Inflammatory macrophage (primary cell): ENCODE measurements at regions not wholly inside any gene's neighbourhood (a gene's known extent, or its start where the extent isn't known, plus 50 kb on each side); places are given as distances from the start of the nearest gene placed in this dataset.
A peak's percentile ranks its signal among the peaks of the same experiment; 100 is the strongest.

ENCODE experiments used
- DNase-seq, 2 donors: peaks; one replicate each; pipeline ENCODE4 v3.0.0-alpha.2; 2020 to 2022

DNA sequence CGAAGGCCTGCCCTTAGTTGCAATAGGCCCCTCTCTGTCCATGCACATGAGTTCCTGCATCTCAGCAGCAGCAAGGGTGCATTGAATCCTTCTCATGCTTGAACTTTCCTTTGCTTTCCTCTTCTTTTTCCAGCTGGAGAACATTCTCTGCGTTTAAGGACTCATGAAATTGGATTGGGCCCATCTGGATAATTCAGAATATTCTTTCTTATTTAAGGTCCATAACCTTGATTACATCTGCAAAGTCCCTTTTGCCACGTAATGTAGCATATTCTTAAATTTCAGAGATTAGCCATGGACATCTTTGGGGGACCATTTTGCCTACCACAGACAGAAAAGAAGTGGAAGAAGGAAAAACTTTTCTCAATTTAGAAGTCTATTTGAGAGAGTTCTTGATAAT, 159.7 kb upstream of the C21orf91 start:
- DNase-seq = no peak

DNA sequence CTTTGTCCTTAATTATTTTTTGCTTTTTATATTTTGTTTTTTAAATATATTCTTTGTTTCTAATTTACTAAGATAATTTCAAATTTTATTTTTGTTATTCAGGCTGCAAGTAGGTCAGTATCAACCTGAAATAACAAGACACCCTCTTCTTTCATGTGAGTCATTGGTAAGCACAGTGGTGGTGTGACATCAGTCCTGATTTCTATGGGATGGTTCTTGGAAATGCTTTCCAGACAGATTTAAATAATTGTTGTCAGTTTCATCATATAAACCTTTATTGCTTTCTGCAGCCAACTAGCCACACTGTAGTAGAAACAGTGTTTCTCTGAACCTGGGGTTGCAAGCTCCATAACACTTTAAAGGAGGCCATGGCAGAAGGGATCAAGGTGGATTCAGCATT, 157.5 kb upstream of the C21orf91 start:
- no peak for DNase-seq

DNA sequence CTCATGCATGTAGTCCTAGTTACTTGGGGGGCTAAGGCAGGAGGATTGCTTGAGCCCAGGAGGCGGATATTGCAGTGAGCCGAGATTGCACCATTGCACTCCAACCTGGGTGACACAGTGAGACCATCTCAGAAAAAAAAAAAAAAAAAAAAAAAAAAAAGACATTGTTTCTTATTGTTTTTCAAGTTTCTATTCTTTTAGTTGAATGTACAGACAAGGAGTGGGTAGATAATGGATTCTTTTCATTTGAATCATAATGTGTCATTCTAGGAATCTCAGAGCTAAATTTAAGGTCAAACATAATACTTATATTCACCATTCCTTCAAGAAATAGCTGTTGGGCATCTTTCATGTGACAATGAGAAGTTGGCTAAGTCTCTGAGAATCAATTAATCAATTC, 157.0 kb upstream of the C21orf91 start:
- DNase-seq = no peak

DNA sequence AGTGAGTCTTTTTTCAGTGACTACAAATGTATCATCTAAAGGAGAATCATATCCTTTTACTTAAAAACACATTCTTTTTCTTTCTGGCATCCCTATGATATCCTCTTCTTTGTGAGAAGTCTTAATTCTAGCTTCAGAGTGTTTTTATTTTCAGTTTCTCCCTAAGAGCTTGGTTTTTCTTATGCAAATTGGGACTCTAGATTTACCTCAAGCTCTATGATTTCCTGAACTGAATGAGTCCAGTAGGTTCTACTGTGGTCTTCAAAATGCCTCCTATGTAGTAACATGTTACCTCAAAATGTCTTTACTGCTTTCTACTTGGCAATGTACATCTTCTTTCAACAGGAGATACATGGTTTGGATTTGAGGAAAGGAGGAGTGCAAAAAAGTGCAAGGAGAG, 148.2 kb upstream of the C21orf91 start:
- DNase-seq = no peak

DNA sequence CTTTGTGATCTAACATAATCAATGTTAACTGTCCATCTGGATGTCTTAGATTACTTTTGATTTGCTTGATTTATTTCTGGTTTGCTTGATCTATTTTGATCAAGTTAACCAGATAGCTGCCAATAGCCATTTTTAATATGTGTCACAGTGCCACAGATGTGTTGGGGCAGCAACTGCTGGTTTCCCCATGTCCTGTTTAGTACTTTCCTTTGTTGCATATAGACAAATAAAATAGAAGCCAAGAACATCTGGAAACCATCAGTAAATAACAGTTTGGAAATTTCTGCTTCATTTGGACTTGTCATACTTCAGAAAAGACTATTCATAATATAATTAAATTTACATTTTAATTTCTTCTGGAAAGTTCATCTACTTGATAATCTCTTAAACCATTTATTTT, 145.6 kb upstream of the C21orf91 start:
- DNase-seq = no peak

DNA sequence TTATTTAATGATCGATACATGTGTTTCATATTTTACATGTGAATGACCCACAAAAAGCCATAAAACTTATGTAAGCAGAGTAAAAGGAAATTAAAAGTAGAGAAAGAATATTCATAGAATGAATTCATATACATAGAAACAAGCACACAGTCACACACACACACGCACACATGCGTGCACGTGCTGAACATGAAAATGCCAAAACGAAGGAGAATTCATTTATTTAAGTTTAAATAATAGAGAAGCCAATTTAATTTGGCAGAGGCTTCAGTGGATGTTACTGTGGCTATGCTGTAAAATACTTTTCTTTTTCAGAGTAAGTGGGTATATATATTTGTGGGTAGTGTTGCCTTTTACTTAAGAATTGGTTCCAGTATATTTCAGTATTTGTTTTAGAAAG, 145.0 kb upstream of the C21orf91 start:
- no peak for DNase-seq

- DNase-seq = no peak
These were observed 131.4 kb upstream of the C21orf91 start for GRCh38 chr21:17950591-17950990.

GRCh38 chr21:17949421-17949820, 130.3 kb upstream of the C21orf91 start:
- DNase-seq = no peak

DNA sequence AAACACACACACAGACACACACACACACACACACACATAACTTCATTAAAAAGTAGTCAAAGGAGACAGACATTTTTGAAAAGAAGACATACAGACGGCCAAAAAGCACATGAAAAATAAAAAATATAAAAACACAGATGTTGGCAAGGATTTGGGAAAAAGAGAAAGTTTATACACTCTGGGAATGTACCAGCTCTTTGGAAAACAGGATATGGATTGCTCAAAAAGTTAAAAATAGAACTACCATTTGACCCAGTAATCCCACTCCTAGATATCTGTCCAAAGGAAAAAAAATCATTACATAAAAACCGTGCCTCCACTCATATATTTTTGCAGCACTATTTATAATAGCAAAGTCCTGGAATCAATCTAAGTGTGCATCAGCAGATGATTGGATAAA, 128.4 kb upstream of the C21orf91 start:
- no peak for DNase-seq

GRCh38 chr21:17931080-17931479, 111.9 kb upstream of the C21orf91 start:
- DNase-seq = no peak

- DNase-seq = no peak
These were observed 110.9 kb upstream of the C21orf91 start for GRCh38 chr21:17930093-17930492.

DNA sequence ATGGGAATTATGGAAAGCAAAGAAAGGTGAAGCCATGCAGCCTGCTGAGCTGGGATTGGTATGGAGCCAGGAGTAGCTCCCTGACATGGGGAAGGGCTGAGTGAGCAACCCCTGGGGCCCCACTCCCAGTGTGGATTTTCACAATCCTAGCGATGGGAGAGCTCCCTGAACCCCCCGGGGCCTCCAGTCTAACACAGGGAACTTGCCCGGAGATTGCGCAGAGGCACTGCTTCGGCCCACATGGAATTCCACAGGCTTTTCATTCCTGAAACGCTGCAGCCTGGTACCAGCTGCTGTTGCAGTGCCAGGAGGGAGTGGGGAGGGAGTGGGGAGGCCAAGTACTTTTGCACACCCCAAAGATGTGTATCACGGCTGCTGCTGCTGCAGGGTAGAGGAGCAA, 110.4 kb upstream of the C21orf91 start:
- DNase-seq = no peak

DNA sequence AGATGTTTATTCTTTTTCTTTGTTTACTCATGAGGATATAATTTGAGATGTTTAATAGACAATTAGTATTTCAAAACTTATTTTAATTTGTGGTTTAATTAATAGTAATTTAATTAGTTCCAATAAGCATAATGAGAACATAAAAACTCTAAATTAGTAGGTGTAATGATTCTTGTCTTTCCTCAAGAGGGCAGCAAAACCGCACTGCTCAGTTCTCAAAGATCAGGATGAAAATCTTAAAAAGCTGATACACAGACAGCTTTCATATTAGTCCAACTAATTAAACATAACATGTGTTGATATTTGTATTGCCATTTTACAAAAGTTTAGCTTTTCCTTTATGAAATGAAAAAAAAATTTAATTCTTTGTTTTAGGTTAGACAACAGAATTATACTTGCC, 106.7 kb upstream of the C21orf91 start:
- peak in 1 of 2 donors; percentile 1 for DNase-seq

DNA sequence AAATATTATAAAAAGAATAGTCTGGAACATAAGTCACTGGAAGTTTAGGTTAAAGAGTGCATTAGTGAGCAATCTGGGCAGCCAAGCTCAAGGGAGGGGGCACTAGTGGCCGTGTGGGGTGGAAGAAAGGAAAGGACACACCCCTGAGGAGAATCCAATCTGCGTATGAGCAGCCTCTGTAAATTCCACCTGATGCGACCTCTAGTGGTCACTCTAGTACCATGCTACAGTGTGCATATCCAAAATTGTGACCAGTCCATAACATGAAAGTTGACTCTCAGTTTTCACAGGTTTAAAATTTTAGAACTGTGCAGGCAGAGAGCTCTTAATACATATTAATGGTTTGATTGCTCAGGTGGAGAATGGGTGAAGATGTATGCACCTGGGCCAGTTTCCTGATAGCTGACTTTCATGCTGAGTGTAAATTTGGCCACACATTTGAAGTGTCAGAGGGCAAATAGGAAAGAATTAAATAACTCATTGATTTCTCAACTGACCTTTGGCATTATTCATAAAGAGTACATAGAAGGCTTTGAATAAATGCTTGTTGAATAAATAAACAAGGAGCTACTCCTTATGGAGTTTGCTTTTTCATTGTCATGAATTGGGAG, 105.9 kb upstream of the C21orf91 start:
- DNase-seq = peak; percentile 36 to 56

DNA sequence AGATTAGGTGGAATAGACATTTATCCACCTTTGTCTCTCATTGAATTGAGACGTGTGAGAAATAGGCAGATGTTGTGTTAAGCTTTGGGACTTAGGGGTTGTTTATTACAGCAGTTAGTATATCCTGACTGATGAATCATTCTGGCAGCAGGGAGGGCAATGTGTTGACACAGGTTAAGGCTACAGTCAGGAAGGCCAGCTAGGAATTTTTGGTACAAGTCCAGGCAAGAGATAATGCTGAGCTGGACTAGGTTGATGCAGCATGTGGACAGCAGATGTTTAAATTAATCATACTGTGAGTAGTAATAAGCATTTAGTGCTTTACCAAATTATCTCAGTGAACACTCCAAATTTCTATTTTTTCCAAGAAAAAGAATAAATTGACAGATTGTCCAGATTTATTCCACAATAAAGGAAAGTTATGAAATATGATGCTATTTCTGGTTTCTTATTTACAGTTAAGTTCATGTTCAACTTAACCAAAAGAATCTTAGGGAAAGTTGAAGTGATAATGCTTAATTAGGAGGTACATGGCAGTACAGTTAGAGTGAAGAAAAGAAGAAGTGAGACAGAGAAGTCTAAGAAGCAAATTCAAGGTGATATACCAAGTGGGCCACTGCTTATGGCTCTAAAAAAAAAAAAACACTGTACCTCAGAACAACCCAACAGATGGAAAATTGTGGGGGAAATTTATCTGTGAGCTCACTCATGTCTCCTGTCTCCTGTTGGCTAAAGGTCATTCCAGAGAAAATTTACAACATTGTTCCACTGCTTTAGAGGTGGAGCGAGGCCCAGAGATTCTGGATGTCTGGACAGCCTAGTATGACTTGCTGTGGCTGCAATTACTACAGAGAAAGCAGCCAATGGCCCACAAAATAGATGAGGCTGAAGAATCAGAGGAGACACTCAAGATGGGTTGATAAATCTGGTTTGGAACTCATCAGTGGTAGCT, 102.7 kb upstream of the C21orf91 start:
- no peak for DNase-seq

DNA sequence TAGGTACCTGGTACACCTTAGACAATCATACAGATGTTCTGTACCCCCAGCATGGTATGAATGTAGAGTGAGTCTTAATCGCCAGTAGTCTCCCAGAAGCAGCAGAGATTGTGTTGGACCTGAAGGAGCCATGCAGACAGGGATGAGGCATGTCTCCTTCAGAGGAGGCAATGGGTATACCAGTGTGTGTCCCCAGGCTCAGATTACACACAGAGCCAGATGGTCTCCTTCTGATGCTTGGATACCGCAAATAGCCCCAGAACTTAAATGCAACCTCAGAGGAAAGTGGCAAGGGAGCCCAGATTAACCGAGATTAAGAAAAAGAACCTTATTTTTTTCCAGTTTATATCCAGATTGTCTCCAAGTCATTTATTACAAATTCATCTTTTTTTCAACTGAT, 96.8 kb upstream of the C21orf91 start:
- DNase-seq = no peak

DNA sequence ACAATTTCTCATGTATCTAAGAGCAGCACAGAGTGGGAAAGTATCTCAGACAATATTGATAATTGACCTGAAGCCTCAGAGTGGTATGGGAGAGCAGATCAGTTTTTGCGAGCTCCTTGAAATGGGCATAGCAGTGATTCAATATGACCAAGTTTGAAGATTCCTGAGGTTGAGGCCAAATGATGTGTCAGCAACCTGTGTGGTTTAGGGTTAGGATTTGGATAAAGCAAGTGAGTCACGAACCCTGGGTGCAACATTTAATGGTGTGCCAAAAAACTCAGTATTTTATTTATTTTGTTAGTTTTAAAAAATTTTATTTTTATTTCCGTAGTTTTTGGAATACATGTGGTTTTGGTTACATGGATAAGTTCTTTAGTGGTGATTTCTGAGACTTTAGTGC, 92.5 kb upstream of the C21orf91 start:
- no peak for DNase-seq

GRCh38 chr21:17903929-17904639, 84.9 kb upstream of the C21orf91 start:
- DNase-seq = no peak

DNA sequence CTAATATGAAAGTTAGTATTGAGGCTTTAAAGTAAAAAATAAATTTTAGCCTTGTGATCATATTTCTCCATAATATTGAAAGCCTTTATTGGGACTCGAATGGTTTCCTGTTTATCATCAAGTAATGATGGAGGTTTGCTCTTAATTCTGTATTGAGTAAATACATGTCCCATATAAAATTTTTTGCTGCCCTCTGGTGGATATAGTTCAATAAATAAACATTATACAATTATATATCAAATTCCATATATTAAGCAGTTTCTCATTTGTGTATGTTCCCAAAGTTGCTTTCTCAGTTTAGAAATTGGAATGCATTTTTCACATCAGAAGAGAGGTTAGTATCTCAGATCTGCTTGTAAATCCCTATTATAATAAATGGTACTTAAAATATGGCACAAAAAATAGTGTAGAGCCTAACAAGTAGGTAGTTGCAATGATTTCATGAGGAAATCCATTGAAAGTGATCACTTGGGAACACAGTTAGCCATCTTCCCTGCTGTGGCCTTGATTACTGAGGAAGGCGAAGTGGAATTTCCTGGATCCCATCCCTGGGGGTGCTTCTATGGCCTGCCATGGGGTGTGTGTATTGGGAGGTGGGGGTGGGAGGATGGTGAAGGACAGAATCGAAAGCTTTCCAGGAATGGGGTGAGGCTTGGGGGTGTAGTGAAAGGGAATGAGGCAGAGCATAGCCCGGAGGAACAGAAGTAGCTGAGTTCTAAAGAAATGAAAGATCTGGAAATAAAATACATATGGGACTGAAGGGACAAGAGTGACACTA, 84.1 kb upstream of the C21orf91 start:
- DNase-seq = peak in 1 of 2 donors; percentile 62

GRCh38 chr21:17901458-17902079, 82.4 kb upstream of the C21orf91 start:
- DNase-seq = no peak

- DNase-seq = no peak
These were observed 81.8 kb upstream of the C21orf91 start for GRCh38 chr21:17900990-17901385.

DNA sequence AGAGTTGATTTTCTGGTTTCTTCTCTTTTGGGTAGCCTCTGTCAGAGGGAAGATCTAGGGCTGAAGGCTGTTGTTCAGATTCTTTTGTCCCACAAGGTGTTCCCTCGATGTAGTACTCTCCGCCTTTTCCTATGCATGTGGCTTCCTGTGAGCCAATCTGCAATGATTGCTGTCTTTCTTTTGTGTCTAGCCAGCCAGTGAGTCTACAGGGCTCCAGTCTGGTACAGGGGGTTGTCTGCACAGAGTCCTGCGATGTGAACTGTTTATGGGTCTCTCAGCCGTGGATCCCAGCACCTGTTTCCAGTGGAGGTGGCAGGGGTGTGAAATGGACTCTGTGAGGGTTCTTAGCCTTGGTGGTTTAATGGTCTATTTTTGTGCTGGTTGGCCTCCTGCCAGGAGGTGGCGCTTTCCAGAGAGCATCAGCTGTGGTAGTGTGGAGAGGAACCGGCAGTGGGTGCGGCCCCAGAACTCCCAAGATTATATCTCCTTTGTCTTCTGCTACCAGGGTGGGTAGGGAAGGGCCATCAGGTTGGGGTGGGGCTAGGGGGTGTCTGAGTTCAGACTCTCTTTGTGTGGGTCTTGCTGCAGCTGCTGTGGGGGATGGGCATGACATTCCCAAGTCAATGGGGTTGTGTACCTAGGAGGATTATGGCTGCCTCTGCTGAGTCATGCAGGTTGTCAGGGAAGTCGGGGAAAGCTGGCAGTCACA, 81.3 kb upstream of the C21orf91 start:
- DNase-seq = no peak
